ENCODE measurements at regions not wholly inside any gene's neighbourhood (a gene's known extent, or its start where the extent isn't known, plus 50 kb on each side); places are given as distances from the start of the nearest gene placed in this dataset.

GRCh38 chr3:193852901-193853300 is 259.9 kb downstream of the OPA1 start:
- DNase-seq (no peak), ATAC-seq (no peak)
- Mint-ChIP-seq H3K36me3 (ENCODE audit: low read depth) (no peaks in the 10 kb centered on the region), H3K27me3 (no peaks in the 10 kb centered on the region), H3K9me3 (no peaks in the 10 kb centered on the region), H3K4me1 (no peaks in the 10 kb centered on the region), H3K4me3 (no peak overlapping the region), H3K27ac (no peak overlapping the region)

DNA sequence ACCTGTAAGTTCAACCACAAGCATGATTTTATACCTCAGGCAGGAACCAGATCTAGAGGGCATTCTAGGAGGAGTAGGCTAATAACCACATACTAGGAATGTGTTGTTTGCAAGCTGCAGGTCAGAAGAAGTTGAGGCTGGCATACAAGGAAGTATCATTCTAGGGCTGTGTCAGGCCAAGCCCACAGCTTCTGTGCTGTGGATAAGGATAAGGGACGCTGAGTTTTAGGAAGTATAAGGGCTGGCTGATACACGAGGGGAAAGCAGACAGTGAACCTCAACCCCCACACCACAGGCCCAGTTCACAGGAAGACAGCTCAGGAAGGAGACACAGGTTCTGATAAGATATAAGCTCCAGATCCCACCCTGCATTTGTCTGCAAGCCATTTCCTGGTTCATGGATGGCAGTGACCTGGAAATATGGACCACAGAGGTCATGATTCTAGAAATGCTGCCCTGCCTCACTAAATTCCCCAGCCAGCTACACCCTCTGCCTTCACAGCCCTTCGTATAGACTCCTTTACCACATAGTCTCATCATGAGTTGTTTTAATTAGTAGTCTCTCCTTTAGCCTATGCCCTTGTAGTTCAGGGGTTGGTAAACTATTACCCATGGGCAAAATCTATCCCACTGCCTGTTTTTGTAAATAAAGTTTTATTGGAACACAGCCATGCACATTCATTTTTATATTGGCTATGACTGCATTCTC is 260.7 kb downstream of the OPA1 start:
- Mint-ChIP-seq H3K4me1 (no peaks in the 10 kb centered on the region), H3K36me3 (ENCODE audit: low read depth) (no peaks in the 10 kb centered on the region), H3K9me3 (no peaks in the 10 kb centered on the region), H3K27ac (no peak overlapping the region), H3K27me3 (no peaks in the 10 kb centered on the region), H3K4me3 (no peak overlapping the region)
- ATAC-seq (no peak), DNase-seq (no peak)

- no peak for DNase-seq
- H3K27ac Mint-ChIP-seq = no peak overlapping the region
- H3K9me3 Mint-ChIP-seq = no peaks in the 10 kb centered on the region
- peaks cover 2% of the 10 kb centered on the region for H3K27me3 Mint-ChIP-seq
- H3K4me3 Mint-ChIP-seq = no peak overlapping the region
- H3K4me1 Mint-ChIP-seq = no peaks in the 10 kb centered on the region
- H3K36me3 Mint-ChIP-seq (ENCODE audit: low read depth) = no peaks in the 10 kb centered on the region
- no peak for ATAC-seq
These were observed 265.0 kb downstream of the OPA1 start for GRCh38 chr3:193857996-193858395.

- Mint-ChIP-seq H3K4me3 (no peak overlapping the region), H3K27me3 (peaks cover 2% of the 10 kb centered on the region), H3K36me3 (ENCODE audit: low read depth) (no peaks in the 10 kb centered on the region), H3K9me3 (no peaks in the 10 kb centered on the region), H3K27ac (no peak overlapping the region), H3K4me1 (no peaks in the 10 kb centered on the region)
- DNase-seq (no peak), ATAC-seq (no peak)
These were observed 266.2 kb downstream of the OPA1 start for GRCh38 chr3:193859195-193859594.

GRCh38 chr3:193861012-193861411 is 268.0 kb downstream of the OPA1 start:
- Mint-ChIP-seq H3K27me3 (peaks cover 2% of the 10 kb centered on the region), H3K4me1 (peaks cover 5% of the 10 kb centered on the region), H3K27ac (no peak overlapping the region), H3K9me3 (no peaks in the 10 kb centered on the region), H3K4me3 (no peak overlapping the region), H3K36me3 (ENCODE audit: low read depth) (no peaks in the 10 kb centered on the region)
- DNase-seq = no peak
- ATAC-seq = no peak

- no peaks in the 10 kb centered on the region for H3K9me3 Mint-ChIP-seq
- H3K4me3 Mint-ChIP-seq = no peak overlapping the region
- no peak overlapping the region for H3K27ac Mint-ChIP-seq
- ATAC-seq (no peak), DNase-seq (no peak)
- H3K27me3 Mint-ChIP-seq = peaks cover 10% of the 10 kb centered on the region
- no peaks in the 10 kb centered on the region for H3K36me3 Mint-ChIP-seq (ENCODE audit: low read depth)
- H3K4me1 Mint-ChIP-seq = peaks cover 5% of the 10 kb centered on the region
These were observed 269.8 kb downstream of the OPA1 start for GRCh38 chr3:193862843-193863242.

- DNase-seq = no peak
- peaks cover 10% of the 10 kb centered on the region for H3K4me1 Mint-ChIP-seq
- no peak for ATAC-seq
- H3K27me3 Mint-ChIP-seq = peaks cover 20% of the 10 kb centered on the region
- no peak overlapping the region for H3K27ac Mint-ChIP-seq
- H3K4me3 Mint-ChIP-seq = no peak overlapping the region
- no peaks in the 10 kb centered on the region for H3K36me3 Mint-ChIP-seq (ENCODE audit: low read depth)
- no peaks in the 10 kb centered on the region for H3K9me3 Mint-ChIP-seq
These were observed 270.8 kb downstream of the OPA1 start for GRCh38 chr3:193863657-193864357.

GRCh38 chr3:193865339-193865738 is 270.6 kb upstream of the HES1 start:
- no peak overlapping the region for H3K4me3 Mint-ChIP-seq
- H3K27ac Mint-ChIP-seq = no peak overlapping the region
- ATAC-seq = no peak
- no peaks in the 10 kb centered on the region for H3K9me3 Mint-ChIP-seq
- H3K4me1 Mint-ChIP-seq = peaks cover 22% of the 10 kb centered on the region
- H3K27me3 Mint-ChIP-seq = peaks cover 24% of the 10 kb centered on the region
- H3K36me3 Mint-ChIP-seq (ENCODE audit: low read depth) = no peaks in the 10 kb centered on the region
- no peak for DNase-seq

DNA sequence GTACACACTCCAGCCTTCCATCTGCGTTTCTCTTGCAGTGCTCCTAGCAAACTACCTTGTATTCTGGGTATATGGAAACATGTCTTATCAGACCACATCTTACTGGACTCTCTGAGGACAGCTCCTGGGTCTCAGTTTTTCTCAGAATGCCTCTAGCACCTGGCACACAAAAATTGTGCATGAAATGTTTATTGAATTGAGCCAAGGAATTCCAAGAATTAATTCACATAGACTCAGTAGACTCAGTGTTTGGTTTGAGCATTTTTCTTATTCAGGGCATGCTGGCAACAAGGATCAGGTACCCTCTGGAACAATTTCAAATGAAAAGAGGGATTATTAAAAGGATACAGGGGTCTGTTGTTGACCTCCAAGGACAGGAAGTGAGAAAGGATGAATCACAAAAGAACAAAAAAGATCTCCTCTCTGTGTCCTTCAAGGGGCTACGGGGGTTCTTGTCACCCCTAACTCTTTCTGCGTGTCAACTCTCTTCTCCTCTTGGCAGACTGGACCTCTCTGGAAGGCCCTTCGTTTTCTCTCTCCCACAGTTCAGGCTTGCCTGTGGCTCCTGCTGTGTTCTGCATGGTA is 270.0 kb upstream of the HES1 start:
- Mint-ChIP-seq H3K36me3 (ENCODE audit: low read depth) (no peaks in the 10 kb centered on the region), H3K9me3 (no peaks in the 10 kb centered on the region), H3K27me3 (peaks cover 28% of the 10 kb centered on the region), H3K4me3 (no peak overlapping the region), H3K4me1 (peaks cover 26% of the 10 kb centered on the region), H3K27ac (no peak overlapping the region)
- ATAC-seq = no peak
- DNase-seq = no peak

DNA sequence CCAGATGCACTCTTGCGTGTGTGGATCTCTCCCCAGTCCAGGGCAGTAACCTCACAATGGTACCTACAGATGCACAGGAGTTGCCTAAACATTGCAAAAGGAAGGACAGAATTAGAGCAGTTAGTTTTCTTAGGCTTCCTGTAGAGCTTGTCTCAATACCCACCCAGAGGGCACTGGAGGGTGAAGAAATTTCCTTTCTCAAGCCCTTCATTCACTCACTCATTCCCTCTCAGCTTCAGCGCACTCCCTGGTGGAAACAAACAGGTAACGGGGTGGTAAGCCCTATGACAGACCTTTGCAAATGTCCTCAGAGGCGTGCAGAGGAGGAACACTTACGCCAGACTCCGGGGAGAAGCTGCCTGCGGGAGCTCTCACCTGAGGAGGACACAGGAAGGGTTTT is 267.4 kb upstream of the HES1 start:
- H3K4me1 Mint-ChIP-seq = peaks cover 35% of the 10 kb centered on the region

DNA sequence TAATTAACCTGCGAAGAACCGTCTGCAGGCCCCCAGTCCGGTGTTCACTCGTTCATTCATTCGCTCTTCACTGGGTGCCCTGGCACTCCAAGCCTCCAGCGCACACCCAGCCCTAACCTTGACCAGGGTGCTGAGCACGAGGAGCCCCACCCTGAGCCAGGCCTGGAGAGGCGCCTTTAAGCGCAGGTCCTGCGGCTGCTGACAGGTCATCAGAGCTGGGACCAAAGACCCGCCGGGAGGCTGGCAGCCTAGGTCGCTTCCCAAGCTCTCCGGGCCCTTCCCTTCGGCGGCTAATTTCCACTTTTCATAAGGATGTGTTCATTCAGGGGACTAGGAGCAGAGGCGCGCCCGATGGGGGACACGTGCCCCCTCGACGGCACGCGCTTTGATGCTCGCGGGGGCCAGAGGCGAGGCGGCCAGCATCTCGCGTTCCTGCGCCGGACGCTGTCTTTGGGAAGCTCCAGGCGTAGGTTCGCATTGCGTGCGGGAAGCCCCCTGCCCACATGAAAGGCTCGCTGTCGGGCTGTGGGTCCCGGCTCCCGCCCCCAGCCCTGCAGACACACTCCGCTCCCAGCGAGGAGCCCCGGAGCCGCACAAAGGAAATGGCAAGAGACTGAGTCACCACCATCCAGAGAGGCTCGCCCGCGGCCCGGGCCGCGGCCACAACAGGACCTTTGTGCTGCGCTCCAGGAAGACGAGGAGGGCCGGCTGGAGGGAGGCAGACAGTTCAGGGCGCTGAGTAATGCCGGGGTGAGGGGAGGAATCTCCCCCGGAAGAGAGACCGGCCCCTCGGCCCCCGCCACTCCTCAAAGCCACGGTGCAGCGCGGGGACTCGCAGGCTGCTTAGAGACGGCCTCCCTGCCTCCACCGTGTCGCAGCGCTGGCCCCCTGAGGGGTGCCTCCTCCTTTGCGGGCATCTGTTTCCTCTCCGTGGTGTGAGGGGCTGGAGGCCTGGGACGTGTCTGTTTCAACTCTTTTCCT is 266.4 kb upstream of the HES1 start:
- Mint-ChIP-seq H3K9me3 (no peaks in the 10 kb centered on the region), H3K4me3 (peak overlapping the region; percentile 21), H3K4me1 (peaks cover 35% of the 10 kb centered on the region), H3K36me3 (ENCODE audit: low read depth) (no peaks in the 10 kb centered on the region), H3K27ac (no peak overlapping the region), H3K27me3 (peaks cover 36% of the 10 kb centered on the region)
- DNase-seq = peak; percentile 59
- peak; percentile 83 for ATAC-seq

More for the DNA sequence above, 267.4 kb upstream of the HES1 start:
- ATAC-seq (no peak), DNase-seq (no peak)
- no peaks in the 10 kb centered on the region for H3K9me3 Mint-ChIP-seq
- peaks cover 36% of the 10 kb centered on the region for H3K27me3 Mint-ChIP-seq
- no peak overlapping the region for H3K4me3 Mint-ChIP-seq
- H3K36me3 Mint-ChIP-seq (ENCODE audit: low read depth) = no peaks in the 10 kb centered on the region
- no peak overlapping the region for H3K27ac Mint-ChIP-seq

- H3K9me3 Mint-ChIP-seq = no peaks in the 10 kb centered on the region
- ATAC-seq = no peak
- peaks cover 37% of the 10 kb centered on the region for H3K27me3 Mint-ChIP-seq
- peaks cover 34% of the 10 kb centered on the region for H3K4me1 Mint-ChIP-seq
- no peaks in the 10 kb centered on the region for H3K36me3 Mint-ChIP-seq (ENCODE audit: low read depth)
- no peak for DNase-seq
- H3K4me3 Mint-ChIP-seq = peak overlapping the region; percentile 21
- H3K27ac Mint-ChIP-seq = no peak overlapping the region
These were observed 265.4 kb upstream of the HES1 start for GRCh38 chr3:193870376-193871219.

GRCh38 chr3:193871220-193871485 is 264.8 kb upstream of the HES1 start:
- Mint-ChIP-seq H3K27ac (no peak overlapping the region), H3K36me3 (ENCODE audit: low read depth) (no peaks in the 10 kb centered on the region), H3K27me3 (peaks cover 37% of the 10 kb centered on the region), H3K4me1 (peaks cover 31% of the 10 kb centered on the region), H3K4me3 (no peak overlapping the region), H3K9me3 (no peaks in the 10 kb centered on the region)
- no peak for ATAC-seq
- no peak for DNase-seq

DNA sequence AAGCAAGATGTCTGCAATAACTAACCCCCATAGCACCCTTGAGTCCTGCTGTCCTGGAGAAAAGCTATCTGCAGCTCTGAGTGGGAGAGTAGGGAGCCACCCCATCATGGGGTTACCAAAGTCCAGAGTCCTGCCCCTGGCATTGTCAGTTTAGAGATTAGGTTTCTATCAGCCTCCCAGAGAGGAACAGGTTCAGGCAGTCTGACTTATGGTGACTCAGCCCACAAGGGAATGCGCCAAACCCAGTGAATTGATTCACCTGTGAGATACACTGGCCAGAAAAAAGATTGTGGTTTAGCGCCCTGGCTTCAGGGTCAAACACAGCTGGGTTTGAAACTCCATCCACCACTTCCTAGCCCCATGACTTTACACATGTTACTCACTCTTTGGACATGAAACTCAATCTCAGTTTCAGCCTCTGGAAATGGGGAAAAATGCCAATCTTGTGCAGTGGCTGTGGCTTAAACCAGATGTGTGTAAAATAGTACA is 263.6 kb upstream of the HES1 start:
- H3K27me3 Mint-ChIP-seq = peaks cover 39% of the 10 kb centered on the region
- DNase-seq = peak; percentile 27
- ATAC-seq = peak; percentile 67
- no peak overlapping the region for H3K27ac Mint-ChIP-seq
- H3K4me1 Mint-ChIP-seq = peaks cover 31% of the 10 kb centered on the region
- no peaks in the 10 kb centered on the region for H3K9me3 Mint-ChIP-seq
- no peaks in the 10 kb centered on the region for H3K36me3 Mint-ChIP-seq (ENCODE audit: low read depth)
- no peak overlapping the region for H3K4me3 Mint-ChIP-seq
